Right lung (tissue), 2 donors: ENCODE measurements at regions not wholly inside any gene's neighbourhood (a gene's known extent, or its start where the extent isn't known, plus 50 kb on each side); places are given as distances from the start of the nearest gene placed in this dataset.

Source experiments
- DNase-seq, 2 donors: peaks; one replicate each; pipeline ENCODE4 v3.0.0-alpha.2; 2013

DNA sequence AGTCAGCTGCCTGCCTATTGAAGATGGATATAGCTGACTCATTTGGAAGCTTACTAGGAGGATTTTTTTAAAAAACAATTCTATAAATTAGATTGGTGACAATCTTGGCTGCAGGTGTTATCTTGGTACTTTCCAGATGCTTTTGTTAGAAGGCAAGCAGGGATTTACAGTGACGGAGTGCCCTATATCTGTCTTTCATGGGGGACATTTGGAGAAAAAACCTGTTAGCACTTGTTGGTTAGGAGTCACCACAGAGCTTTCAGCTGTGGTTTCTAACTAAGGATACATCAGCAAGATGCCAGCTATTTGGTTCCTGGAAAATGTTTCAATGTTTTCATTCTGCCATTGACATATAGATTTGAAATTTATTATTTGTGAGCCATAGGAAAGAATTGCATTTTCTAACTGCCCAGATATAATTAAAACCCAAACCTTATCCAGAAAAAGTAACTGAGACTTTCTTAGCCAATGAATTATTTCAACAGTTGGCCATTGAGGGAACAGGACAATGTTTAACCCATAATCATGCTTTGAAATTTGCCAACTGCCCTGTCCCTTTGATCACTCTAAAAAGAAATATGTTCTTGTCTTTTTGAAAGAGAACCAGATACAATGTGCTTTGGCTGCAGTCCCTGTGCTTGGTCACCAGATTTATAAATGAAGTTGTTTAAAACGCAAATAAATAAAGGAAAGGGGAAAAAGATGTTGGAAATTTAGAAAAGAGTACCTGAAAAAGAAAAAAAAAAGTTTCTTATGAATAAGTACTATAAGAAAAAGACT, 761.0 kb upstream of the CXADR start:
- no peak for DNase-seq

DNA sequence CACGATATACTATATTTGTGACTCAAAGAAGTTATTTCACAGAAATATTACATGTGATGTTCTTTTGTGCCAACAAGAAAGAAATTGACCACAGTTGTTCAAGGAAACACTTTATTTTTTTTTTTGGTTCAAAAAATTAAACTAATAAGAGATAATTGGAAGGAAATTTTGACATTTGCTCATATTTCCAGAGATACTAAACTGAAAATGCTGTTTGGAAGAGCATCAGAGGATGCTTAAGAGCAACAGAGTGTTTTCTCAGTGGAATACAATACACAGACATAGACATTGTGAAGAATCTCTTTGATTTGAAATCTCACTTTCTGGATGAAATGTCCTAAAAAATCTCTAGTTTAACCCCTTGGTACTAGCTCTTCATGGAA, 760.4 kb upstream of the CXADR start:
- no peak for DNase-seq

DNA sequence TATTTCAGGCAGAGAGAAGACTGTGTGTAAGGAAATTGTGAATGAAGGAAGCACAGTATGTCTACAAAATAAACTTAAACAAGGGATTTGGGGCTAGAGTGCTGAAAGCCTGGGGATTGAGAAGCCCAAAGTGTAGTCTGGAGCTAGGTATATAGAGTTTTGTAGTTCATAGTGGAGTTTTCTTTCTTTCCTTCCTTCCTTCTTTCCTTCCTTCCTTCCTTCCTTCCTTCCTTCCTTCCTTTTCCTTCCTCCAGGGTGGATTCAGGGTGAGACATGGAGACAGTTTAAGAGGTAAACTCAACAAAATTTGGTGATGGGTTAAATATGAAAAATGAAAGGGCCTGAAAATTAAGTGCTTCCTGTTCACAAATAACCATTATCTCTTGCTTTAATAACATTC, 757.8 kb upstream of the CXADR start:
- no peak for DNase-seq

DNA sequence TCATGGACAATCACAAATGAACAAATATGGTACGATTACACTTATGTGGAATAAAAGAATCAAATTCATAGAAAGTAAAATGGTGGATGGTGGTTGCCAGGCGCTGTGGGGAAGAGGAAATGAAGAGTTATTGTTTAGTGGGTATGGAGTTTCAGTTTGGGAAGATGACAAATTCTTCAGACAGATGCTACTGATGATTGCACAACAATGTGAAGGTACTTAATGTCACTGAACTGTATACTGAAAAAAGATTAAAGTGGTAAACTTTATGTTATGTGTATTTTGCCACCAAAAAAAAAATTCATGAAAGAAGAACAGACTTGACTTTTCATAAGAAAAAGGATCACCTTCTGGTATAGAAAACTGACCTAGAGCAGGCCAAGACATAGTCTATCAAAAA, 745.6 kb upstream of the CXADR start:
- no peak for DNase-seq

DNA sequence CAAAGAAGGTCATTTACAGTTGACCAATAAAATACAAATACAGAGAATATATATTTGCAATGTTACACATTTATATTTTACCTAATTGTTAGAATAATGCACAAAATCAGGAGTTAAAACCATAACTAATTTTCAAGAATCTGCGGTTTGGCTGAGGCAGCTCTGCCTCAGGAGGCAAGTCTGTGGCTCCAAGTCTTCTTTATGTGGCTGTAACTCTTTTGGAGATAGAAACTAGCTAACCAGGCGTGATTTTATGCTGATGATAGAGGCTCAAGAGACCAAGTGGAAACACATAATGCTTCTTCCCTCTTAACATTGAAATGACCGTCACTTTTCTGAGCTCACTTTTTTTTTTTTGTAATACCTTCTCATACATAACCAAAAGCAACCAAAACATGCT, 744.7 kb upstream of the CXADR start:
- no peak for DNase-seq

DNA sequence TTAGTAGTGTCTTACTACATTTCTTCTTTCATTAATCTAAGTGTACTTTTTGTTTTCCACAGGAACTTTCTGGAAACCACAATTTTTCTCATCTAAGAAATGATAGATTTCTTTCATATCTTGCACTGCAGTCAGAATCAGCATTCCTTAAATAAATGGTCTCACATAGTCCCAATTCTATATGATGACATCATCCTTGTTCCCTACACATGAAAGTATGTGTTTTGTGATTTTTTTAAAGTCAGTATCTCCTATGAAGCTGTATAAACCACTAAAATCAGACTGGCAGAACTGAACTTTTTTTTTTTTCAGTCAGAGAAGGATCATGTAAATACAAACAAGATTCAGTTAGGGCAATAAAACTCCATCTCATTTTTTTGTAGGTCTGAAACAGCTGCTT, 742.6 kb upstream of the CXADR start:
- DNase-seq, result no peak

DNA sequence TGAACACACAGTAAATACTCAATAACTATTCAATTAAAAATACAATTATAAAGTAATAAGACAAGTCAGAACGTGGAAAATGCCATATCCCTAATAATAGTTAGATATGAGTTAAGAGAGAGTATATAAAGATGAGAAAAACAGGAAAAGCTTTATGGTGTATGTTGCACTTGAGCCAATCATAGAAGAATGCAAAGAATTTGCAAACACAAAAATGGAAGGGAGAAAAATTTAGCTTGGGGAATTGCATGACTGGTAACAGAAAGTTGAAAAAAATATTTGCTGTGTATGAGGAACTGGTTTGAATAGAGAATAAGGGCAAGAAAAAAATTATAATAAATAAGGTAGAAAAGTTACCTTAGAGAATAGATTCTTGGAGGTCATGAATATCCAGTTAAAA, 739.6 kb upstream of the CXADR start:
- no peak for DNase-seq

DNA sequence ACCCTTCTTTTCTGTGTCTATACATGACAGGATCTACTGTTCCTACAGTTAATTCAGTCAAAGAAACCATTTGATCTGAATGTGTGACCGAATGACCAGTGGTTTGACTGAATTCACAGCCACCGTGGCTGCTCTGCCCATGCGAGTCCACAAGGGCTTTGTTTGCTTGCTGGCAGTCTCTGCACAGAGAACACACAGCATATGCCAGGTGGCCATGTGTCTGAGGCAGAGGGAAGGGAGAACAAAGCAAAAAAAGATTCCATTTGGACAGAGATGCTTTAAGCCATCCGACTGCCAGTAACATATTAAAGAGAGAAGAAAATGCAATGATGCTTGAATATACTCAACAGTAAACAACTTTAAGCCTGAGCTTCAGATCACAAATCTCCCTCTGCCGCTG, 737.8 kb upstream of the CXADR start:
- no peak for DNase-seq

DNA sequence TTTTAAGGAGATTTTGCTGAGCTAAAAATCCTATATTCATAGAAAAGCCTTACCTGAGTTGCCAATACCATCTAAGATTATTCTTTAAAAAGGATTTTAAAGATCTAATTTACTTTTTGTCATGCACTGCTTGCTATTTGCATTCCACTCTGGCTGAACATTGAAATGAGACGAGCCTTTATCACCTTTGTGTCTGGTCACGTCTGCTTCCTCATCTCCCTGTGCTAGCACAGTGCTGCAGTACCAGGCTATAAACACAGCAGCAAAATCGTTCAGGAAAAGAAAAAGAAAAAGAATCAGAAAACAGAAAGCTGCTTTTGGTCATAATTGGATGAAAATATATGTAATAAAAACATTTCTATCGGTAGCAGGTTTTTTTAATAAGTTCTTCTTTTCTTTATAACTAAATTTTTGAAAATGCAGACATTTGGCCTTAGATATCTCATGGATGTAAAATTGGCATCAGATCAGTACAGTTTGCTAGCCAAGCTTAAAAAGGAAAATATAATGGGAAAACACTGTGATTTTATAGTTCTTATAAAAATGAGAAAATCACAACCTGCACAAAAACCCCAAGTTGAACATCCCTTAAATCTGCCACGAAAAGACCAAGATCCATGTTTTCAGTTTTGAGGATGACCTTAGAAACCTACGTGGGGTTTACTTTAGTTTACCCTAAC, 735.7 kb upstream of the CXADR start:
- DNase-seq, result no peak

DNA sequence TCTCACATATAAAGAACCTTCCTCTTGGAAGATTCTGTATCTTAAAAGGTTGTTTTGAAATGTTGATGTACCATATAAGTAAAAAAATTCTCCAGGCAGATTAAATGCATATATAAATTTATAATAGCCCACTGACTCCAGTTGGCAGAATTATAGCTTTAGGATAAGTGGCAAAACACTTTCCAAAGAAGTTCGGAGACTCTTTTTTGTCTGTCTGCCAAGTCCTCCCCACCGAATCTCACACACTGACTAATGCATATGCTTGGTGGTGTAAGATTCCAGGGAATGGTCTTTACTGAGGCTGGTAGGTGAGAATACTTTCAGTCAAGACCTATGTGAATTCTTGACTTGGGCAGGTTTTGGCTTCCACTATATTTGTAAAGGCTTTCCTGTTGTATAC, 724.3 kb upstream of the CXADR start:
- DNase-seq, result no peak

DNA sequence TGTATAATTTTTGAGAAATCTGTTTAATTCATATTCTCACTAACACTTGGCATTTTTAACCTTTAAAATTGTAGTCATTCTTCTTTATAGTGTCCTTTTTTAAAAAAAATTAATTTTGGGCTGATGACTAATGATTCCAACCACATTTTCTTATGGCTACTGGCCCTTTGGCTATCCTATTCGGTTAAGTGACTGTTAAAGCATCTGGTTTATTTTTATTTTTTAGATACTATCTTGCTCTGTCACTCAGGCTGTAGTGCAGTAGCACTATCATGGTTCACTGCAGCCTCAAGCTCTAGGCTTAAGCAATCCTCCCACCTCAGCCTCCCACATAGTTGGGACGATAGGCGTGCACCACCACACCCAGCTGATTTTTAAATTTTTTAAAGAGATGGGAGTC, 723.2 kb upstream of the CXADR start:
- DNase-seq, result no peak

DNA sequence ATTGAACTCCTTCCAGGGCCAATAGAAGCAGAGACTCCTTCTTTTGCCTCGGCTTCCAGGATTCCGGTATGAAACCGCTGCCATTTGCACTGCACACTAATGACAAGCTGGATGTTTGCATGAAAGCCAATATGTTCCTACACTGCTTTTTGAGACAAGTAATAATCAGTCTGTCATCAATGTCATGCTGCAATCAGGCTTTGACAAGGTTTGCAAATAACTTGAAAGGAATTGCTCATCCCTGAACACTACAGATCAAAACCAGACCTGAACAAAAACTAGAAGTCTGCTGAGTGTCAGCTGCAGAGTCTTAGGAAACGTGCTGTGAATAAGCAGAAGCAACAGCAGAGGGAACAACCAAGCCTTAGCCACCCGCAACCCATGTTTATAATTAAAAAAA, 720.7 kb upstream of the CXADR start:
- DNase-seq, result no peak

DNA sequence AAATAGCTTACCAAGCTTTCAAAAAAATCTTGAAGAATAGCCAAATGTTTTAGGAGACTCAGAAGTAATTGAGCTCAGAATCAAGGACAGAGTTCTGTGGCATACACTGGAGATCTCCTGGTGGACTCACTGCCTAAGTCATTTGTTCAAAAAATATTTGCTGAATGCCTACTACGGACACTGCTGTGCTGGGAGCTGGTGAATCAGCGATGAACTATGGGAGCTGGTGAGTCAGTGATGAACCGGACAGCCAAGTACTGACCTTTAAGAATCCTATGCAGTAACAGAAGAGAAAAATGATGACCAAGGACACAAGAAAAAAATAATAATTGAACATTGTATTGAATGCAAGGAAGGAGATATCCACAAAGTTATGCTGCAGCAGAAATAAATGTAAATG, 717.9 kb upstream of the CXADR start:
- DNase-seq, result no peak

DNA sequence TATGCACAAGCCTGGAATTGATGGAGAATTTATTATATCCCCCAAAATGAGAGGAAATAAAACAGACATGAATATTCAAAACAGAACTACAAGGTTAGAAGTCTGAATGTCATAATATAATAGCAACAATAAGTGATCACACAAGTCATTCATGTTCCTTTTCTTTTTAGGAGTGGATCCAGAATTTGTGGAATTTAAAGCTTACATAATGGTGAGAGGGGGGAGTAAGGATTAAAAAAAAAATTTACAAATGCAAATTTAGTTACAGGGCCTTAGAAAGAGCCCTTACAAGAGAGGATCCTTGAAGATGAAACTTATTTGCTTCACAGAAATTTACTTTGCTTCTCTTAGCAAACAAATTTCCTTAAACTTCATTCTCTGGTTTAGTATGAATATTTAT, 716.1 kb upstream of the CXADR start:
- no peak for DNase-seq

DNA sequence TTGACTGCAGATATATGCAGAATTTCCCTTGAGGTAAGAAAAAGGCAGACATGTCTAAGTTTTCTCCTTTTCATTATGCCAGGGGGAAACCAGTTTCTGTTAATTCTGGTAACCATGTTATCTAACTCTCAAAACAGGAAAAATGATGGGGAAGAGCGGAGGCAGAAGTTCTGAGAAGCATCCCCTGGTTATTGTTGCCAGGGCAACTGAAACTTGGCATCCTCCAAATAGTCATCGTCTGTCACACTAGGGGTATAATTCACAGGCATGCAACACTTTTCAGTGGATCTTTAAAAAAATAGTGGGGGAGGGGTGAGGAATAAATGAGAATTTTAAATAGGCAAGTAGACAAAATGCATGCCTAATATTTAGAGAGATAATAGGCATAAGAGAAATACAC, 715.3 kb upstream of the CXADR start:
- no peak for DNase-seq

DNA sequence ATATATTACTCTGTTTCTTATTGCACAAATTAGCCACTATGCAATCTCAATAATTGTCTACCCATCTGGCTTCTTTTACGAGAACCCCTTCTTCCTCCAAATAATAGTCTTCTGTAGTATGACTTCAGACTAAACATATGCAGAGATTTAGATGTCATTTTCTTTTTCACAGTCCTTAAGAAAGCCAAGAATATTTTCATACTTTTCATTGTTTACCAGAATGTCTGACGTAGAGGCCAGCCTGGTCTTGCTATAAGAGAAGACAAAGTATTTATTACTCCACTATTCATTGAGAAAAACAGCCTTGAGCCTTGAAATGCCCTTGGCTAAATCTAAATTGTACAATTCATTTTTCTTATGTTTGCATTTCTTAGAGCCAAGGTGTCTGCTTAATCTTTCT, 714.9 kb upstream of the CXADR start:
- peak in 1 of 2 donors; percentile 4 for DNase-seq

DNA sequence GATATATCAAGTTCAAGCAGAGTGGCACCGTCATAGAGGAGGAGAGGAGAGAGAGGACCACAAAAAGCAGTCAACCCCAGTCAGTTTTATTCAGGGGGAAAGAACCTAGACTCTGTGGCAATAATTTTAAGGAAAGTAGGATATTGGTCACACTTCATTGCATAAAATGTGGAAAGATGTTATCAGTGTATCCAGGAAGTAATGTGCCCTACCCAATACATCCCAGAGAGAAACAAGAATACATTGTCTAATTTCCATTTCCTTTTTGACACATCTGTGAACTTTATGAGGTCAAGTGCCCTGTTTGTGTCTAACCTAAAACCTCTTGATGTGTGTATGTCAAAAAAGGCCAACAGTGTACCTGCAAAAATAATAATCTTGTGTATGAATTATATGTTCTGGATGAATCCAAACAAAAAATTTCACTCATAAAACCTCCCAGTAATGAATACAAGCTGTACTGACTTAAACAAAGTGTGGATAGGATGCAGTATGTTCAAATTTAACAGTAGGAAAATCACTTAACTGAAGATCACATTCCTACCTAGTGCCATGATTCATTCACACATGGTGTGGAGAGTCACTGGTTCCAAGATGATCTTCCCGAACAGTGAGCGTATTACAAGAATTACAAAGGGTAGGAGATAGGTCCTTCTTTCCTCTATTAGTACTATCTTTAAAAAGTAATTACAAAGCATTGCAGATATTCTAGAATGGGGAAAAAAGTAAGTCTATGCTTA, 712.1 kb upstream of the CXADR start:
- DNase-seq, result no peak

DNA sequence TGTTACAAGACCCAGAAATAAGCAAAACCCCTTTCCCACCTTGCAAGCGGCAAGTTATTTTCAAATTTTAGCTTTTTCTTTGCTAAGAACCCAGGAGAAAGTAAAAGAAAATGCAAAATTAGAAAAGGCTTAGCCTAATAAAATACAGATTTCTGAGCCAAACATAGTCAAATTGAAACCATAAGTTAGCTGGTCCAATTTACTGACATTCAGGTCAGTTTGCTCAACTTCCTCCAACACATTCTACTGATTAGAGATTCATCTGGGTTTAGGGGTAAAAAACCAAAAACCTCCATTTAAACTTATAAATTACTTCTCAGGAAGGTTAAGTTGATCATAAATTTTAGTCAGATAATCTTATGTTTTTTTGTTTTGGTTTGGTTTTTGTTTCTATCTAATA, 701.8 kb upstream of the CXADR start:
- no peak for DNase-seq

DNA sequence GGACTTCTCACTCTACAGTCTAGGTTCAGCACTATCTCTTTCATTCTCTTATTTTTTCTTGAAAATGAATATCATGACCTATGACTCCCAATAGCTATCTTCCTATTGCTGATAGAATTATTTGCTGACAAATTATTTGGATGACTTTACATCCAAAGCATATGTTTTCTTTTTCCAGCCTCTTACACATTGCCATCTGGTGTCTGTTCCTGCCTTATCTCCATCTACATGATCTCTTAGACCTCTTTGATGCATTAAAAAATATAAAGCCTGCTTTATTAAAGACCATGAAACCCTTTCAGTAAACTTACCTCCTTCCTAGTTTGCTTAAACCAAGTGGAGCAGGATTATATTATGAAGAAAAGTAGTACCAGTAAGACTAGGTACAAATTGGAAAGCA, 700.9 kb upstream of the CXADR start:
- no peak for DNase-seq

DNA sequence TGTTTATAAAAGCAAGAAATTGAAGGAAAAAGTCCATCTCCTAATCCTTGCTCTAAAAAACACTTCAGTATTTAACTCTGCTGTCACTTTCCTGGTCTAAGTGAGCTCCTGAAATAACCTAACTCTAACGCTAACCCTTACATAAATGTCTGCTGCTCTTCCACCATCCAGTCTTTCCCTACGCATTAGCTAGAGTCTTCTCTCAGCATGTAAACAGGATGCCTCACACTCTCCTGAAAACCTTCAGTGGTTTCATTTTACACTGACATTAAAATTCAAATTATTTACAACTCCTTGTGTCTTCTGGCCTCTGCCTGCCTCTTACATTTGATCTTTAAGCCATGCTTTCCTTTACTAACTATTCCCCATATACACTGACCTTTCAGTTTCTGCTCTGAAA, 697.6 kb upstream of the CXADR start:
- no peak for DNase-seq

DNA sequence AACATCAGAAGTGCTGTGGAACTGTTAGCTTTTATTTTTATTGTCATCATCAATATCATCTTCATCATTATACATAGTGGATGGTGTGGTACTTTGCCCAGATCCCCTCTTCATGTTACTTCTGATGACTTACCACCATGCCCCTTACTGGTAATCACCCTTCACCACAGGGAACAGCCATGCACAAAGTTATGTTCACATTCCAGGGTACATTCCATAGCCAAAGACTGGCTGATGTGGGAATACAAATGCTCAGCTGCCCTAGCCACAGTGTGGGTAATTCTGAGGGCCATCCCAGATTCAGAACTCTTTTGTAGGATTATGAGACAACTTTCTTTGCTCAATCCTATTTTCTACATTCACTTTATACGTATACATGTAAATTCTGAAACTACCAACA, 691.3 kb upstream of the CXADR start:
- no peak for DNase-seq

DNA sequence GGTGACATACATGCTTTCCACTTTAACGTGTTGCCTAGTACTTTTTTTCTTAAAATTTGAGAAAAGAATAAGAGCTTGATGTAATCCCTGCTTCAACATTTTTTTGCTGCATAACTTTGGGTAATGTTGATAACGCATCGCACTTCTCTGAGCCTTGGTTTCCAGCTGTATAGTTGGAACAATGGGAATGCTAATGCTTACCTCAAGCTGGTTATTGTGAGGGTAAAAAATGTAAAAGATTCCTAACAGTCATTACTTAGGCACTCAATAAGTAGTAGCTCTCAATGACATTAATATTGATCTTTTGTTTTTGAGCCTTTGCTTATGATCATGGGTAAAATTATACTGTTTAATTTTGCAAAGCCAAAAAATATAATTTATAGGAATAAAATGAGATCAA, 683.3 kb upstream of the CXADR start:
- no peak for DNase-seq

DNA sequence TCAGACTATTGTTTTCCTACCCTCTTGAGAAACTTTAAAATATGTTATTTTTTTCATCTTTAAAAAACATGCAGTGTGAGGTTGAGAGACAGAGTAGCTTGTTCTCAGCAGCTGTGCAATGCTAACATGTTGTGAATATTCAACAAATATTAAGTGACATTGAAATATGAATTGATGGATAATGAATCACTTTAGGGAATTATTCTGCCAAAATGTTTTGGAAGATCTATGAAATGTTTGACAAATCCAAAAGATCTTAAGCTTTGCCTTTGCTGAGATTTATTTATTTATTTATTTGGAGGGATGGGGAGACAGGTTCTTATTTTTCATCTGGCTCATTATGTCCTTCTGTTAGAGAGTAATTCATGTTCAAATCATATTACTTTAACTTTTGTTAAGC, 680.1 kb upstream of the CXADR start:
- DNase-seq, result no peak
